GM12892 (cell line): ENCODE measurements at regions not wholly inside any gene's neighbourhood (a gene's known extent, or its start where the extent isn't known, plus 50 kb on each side); places are given as distances from the start of the nearest gene placed in this dataset.

Experiments
- DNase-seq: peaks from one replicate; pipeline ENCODE4 v3.0.0; 2011; ENCODE audit not compliant: insufficient read length
- FAIRE-seq: peaks from 2 replicates; lab custom pipeline; 2011; peaks lifted over from hg19 to GRCh38; lab: Jason Lieb, UNC
- POLR2A ChIP-seq: IDR thresholded peaks from 2 replicates; pipeline ENCODE4 v1.6.1; 2011; ENCODE audit warnings: low read depth, low read length, control low read depth
- POLR2AphosphoS5 ChIP-seq: IDR thresholded peaks from 2 replicates; pipeline ENCODE4 v1.6.1; 2011; ENCODE audit warnings: low read depth, low read length, control low read depth
- TAF1 ChIP-seq: IDR thresholded peaks from 2 replicates; pipeline ENCODE4 v1.6.1; 2011; ENCODE audit warnings: low read depth, mild to moderate bottlenecking, control low read depth, low read length, borderline replicate concordance

- DNase-seq (no peak), FAIRE-seq (no peak)
- TF ChIP-seq POLR2AphosphoS5 (no peak), TAF1 (no peak), POLR2A (no peak)
Measured at GRCh38 chr1:5424802-5425703, 567.2 kb downstream of the NPHP4 start.

- FAIRE-seq (no peak), DNase-seq (no peak)
- TF ChIP-seq TAF1 (no peak), POLR2AphosphoS5 (no peak), POLR2A (no peak)
Measured at GRCh38 chr1:5423109-5423508, 569.1 kb downstream of the NPHP4 start.

GRCh38 chr1:5419501-5419900 is 572.7 kb downstream of the NPHP4 start:
- TF ChIP-seq POLR2AphosphoS5 = no peak
- no peak for TF ChIP-seq TAF1
- no peak for TF ChIP-seq POLR2A
- DNase-seq (no peak), FAIRE-seq (no peak)

GRCh38 chr1:5416518-5416917 is 575.7 kb downstream of the NPHP4 start:
- no peak for FAIRE-seq
- DNase-seq = no peak
- TF ChIP-seq TAF1 = no peak
- no peak for TF ChIP-seq POLR2AphosphoS5
- no peak for TF ChIP-seq POLR2A

GRCh38 chr1:5415606-5416005 is 576.6 kb downstream of the NPHP4 start:
- no peak for FAIRE-seq
- no peak for DNase-seq
- no peak for TF ChIP-seq POLR2AphosphoS5
- TF ChIP-seq TAF1 = no peak
- no peak for TF ChIP-seq POLR2A

- FAIRE-seq (no peak), DNase-seq (no peak)
- TF ChIP-seq POLR2A = no peak
- TF ChIP-seq POLR2AphosphoS5 = no peak
- TF ChIP-seq TAF1 = no peak
Measured at GRCh38 chr1:5410652-5411051, 581.6 kb downstream of the NPHP4 start.

- DNase-seq (no peak), FAIRE-seq (no peak)
- TF ChIP-seq POLR2AphosphoS5 = no peak
- TF ChIP-seq TAF1 = no peak
- TF ChIP-seq POLR2A = no peak
Measured at GRCh38 chr1:5408401-5408800, 583.8 kb downstream of the NPHP4 start.

- TF ChIP-seq TAF1 (no peak), POLR2A (no peak), POLR2AphosphoS5 (no peak)
- FAIRE-seq (no peak), DNase-seq (no peak)
Measured at GRCh38 chr1:5405263-5405662, 587.0 kb downstream of the NPHP4 start.

GRCh38 chr1:5404412-5405203 is 587.6 kb downstream of the NPHP4 start:
- DNase-seq = no peak
- FAIRE-seq = no peak
- TF ChIP-seq TAF1 (no peak), POLR2AphosphoS5 (no peak), POLR2A (no peak)

GRCh38 chr1:5403935-5404334 is 588.3 kb downstream of the NPHP4 start:
- no peak for TF ChIP-seq TAF1
- TF ChIP-seq POLR2A = no peak
- no peak for TF ChIP-seq POLR2AphosphoS5
- FAIRE-seq = no peak
- DNase-seq = no peak

GRCh38 chr1:5402618-5403017 is 589.6 kb downstream of the NPHP4 start:
- no peak for FAIRE-seq
- TF ChIP-seq POLR2AphosphoS5 (no peak), TAF1 (no peak), POLR2A (no peak)
- DNase-seq = no peak
